ENCODE measurements at regions not wholly inside any gene's neighbourhood (a gene's known extent, or its start where the extent isn't known, plus 50 kb on each side); places are given as distances from the start of the nearest gene placed in this dataset.

- TF ChIP-seq CTCF (conservative IDR thresholded peaks at IDR 0.05; ENCODE audit: low read length) (no peak), EZH2phosphoT487 (IDR thresholded peaks at IDR 0.05; ENCODE audit: borderline replicate concordance, low read depth, low read length) (no peak)
Observed at GRCh38 chr18:78622907-78623541, 356.6 kb upstream of the SALL3 start.
